ENCODE measurements at regions not wholly inside any gene's neighbourhood (a gene's known extent, or its start where the extent isn't known, plus 50 kb on each side); places are given as distances from the start of the nearest gene placed in this dataset.

- DNase-seq (ENCODE audit: low read depth in 2 of 2), result no peak
These were observed 161.4 kb upstream of the CAMK1G start for GRCh38 chr1:209421978-209422680.

GRCh38 chr1:209425959-209426358, 157.6 kb upstream of the CAMK1G start:
- DNase-seq (ENCODE audit: low read depth in 2 of 2), result no peak

- no peak for DNase-seq (ENCODE audit: low read depth in 2 of 2)
These were observed 156.2 kb upstream of the CAMK1G start for GRCh38 chr1:209427277-209427676.

- DNase-seq (ENCODE audit: low read depth in 2 of 2), result no peak
These were observed 155.7 kb upstream of the CAMK1G start for GRCh38 chr1:209427811-209428210.

GRCh38 chr1:209428241-209428921, 155.1 kb upstream of the CAMK1G start:
- DNase-seq (ENCODE audit: low read depth in 2 of 2), result no peak

GRCh38 chr1:209429611-209430010, 153.9 kb upstream of the CAMK1G start:
- no peak for DNase-seq (ENCODE audit: low read depth in 2 of 2)

GRCh38 chr1:209430107-209430506, 153.4 kb upstream of the CAMK1G start:
- DNase-seq (ENCODE audit: low read depth in 2 of 2), result no peak

- DNase-seq (ENCODE audit: low read depth in 2 of 2), result no peak
These were observed 152.7 kb upstream of the CAMK1G start for GRCh38 chr1:209430821-209431259.

- no peak for DNase-seq (ENCODE audit: low read depth in 2 of 2)
These were observed 152.1 kb upstream of the CAMK1G start for GRCh38 chr1:209431402-209431801.

GRCh38 chr1:209431813-209432442, 151.6 kb upstream of the CAMK1G start:
- DNase-seq (ENCODE audit: low read depth in 2 of 2), result no peak

- no peak for DNase-seq (ENCODE audit: low read depth in 2 of 2)
These were observed 151.1 kb upstream of the CAMK1G start for GRCh38 chr1:209432443-209432825.

GRCh38 chr1:209433649-209434031, 149.9 kb upstream of the CAMK1G start:
- no peak for DNase-seq (ENCODE audit: low read depth in 2 of 2)

- no peak for DNase-seq (ENCODE audit: low read depth in 2 of 2)
These were observed 149.4 kb upstream of the CAMK1G start for GRCh38 chr1:209434066-209434465.

- no peak for DNase-seq (ENCODE audit: low read depth in 2 of 2)
These were observed 148.8 kb upstream of the CAMK1G start for GRCh38 chr1:209434631-209435217.

- no peak for DNase-seq (ENCODE audit: low read depth in 2 of 2)
These were observed 147.6 kb upstream of the CAMK1G start for GRCh38 chr1:209435654-209436566.

- no peak for DNase-seq (ENCODE audit: low read depth in 2 of 2)
These were observed 143.7 kb upstream of the CAMK1G start for GRCh38 chr1:209439828-209440227.

GRCh38 chr1:209443361-209443931, 140.1 kb upstream of the CAMK1G start:
- DNase-seq (ENCODE audit: low read depth in 2 of 2), result no peak

- no peak for DNase-seq (ENCODE audit: low read depth in 2 of 2)
These were observed 139.4 kb upstream of the CAMK1G start for GRCh38 chr1:209443975-209444651.

GRCh38 chr1:209444961-209445360, 138.6 kb upstream of the CAMK1G start:
- DNase-seq (ENCODE audit: low read depth in 2 of 2), result no peak

- no peak for DNase-seq (ENCODE audit: low read depth in 2 of 2)
These were observed 137.9 kb upstream of the CAMK1G start for GRCh38 chr1:209445576-209445975.

- DNase-seq (ENCODE audit: low read depth in 2 of 2), result no peak
These were observed 137.2 kb upstream of the CAMK1G start for GRCh38 chr1:209446356-209446755.
